Suprapubic skin (tissue), 4 donors: ENCODE measurements at regions not wholly inside any gene's neighbourhood (a gene's known extent, or its start where the extent isn't known, plus 50 kb on each side); places are given as distances from the start of the nearest gene placed in this dataset.

Experiments
- DNase-seq, 2 donors: peaks; one replicate each; pipeline ENCODE4 v3.0.0-alpha.2; 2019; ENCODE audit warnings: low spot score in 2 of 2
- H3K27ac ChIP-seq: fragments of 200-600 bp; sonication (generic); one replicate; pipeline ENCODE4 v1.5.1; 2019
- H3K27me3 ChIP-seq: fragments of 200-600 bp; sonication (generic); one replicate; pipeline ENCODE4 v1.5.1; 2019
- H3K36me3 ChIP-seq: fragments of 200-600 bp; sonication (generic); one replicate; pipeline ENCODE4 v1.5.1; 2019
- H3K4me1 ChIP-seq: fragments of 200-600 bp; sonication (generic); one replicate; pipeline ENCODE4 v1.5.1; 2019
- H3K4me3 ChIP-seq: fragments of 200-600 bp; sonication (generic); one replicate; pipeline ENCODE4 v1.5.1; 2019; ENCODE audit warnings: mild to moderate bottlenecking
- H3K9me3 ChIP-seq: fragments of 200-600 bp; sonication (generic); one replicate; pipeline ENCODE4 v1.5.1; 2019
- CTCF ChIP-seq, 2 donors: fragments of 200-600 bp in 1 of 2; fragments of 450-650 bp in 1 of 2; sonication (generic) in 1 of 2; IDR thresholded peaks; one replicate each; pipeline ENCODE4 v1.5.1; 2016 to 2019; ENCODE audit warnings: antibody characterized with exemption in 2 of 2, mild to moderate bottlenecking in 1 of 2, moderate library complexity in 1 of 2
- EP300 ChIP-seq: sonication (generic); formaldehyde crosslinking; IDR thresholded peaks from one replicate; pipeline ENCODE4 v1.6.1; 2017; ENCODE audit warnings: antibody characterized with exemption
- POLR2A ChIP-seq, 2 donors: fragments of 450-650 bp; IDR thresholded peaks; one replicate each; pipeline ENCODE4 v1.6.1; 2017; ENCODE audit warnings: antibody characterized with exemption in 2 of 2, mild to moderate bottlenecking in 2 of 2, moderate library complexity in 2 of 2
- POLR2AphosphoS5 ChIP-seq, 3 donors: sonication (generic); formaldehyde crosslinking; IDR thresholded peaks; one replicate each; pipeline ENCODE4 v1.6.1; 2017; ENCODE audit warnings: antibody characterized with exemption in 3 of 3
- WGBS: methylation state at CpG from one replicate; pipeline ENCODE4 v1.1.5; 2018; 5-methylcytosine and 5-hydroxymethylcytosine counted together

DNA sequence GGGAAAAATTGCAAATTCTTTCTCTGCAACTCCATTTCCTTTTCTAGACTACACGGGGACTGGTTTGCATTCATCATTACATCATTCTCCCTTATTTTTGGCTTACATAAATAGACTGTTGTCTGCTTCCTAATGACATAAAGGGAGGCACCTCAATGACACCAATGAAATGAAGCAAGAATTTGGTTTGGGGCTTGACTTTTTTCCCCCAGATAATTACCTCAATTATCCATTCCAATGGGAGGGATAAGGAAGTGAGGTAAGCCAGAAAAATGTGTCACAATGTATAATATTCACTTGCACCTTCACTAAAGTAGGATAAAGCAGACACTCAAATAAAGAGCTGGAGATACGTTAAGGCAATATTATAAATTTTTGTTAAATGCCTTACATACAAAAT, 240.6 kb upstream of the GRIP1 start:
- Histone ChIP-seq H3K9me3 (no peaks in the 10 kb centered on the region), H3K27ac (no peak overlapping the region), H3K27me3 (no peaks in the 10 kb centered on the region), H3K4me1 (peaks cover 25% of the 10 kb centered on the region), H3K4me3 (no peak overlapping the region), H3K36me3 (no peaks in the 10 kb centered on the region)
- 46% methylated on average over 2 of the region's 2 CpGs for WGBS
- no peak for DNase-seq
- TF ChIP-seq CTCF (IDR thresholded peaks at IDR 0.05) (no peak), POLR2A (IDR thresholded peaks at IDR 0.05) (no peak), EP300 (no peak)

GRCh38 chr12:66920205-66920604, 241.3 kb upstream of the GRIP1 start:
- WGBS, result 85% methylated on average over 3 of the region's 3 CpGs

DNA sequence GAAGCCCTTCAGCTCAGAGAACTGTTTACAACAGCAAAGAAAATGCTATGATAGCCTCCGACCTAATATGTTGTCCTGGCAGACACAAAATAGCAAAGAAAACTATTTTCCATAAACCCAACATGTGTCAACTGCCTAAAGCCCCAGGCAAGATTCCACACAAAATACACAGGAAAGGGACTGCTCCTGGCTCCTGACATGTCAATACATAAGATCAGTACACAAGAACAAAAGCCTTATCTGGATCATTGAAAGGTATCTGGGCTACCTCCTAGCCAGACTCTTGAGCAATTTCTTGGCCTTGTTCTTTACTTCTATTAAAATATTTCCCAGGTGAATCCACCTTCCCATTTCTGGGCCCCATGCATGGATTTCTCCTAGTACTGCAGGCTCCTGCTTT, 242.3 kb upstream of the GRIP1 start:
- Histone ChIP-seq H3K4me3 (no peak overlapping the region), H3K36me3 (no peaks in the 10 kb centered on the region), H3K9me3 (no peaks in the 10 kb centered on the region), H3K27me3 (no peaks in the 10 kb centered on the region), H3K4me1 (peaks cover 17% of the 10 kb centered on the region), H3K27ac (no peak overlapping the region)
- WGBS, result 29% methylated on average over 1 of the region's 1 CpG
- no peak for DNase-seq
- no peak for TF ChIP-seq CTCF (IDR thresholded peaks at IDR 0.05)

More at GRCh38 chr12:66920205-66920604, 241.3 kb upstream of the GRIP1 start:
- DNase-seq, result no peak
- Histone ChIP-seq H3K27ac (no peak overlapping the region), H3K27me3 (no peaks in the 10 kb centered on the region), H3K36me3 (no peaks in the 10 kb centered on the region), H3K4me3 (no peak overlapping the region), H3K4me1 (peaks cover 25% of the 10 kb centered on the region), H3K9me3 (no peaks in the 10 kb centered on the region)
- TF ChIP-seq POLR2A (IDR thresholded peaks at IDR 0.05) (no peak), POLR2AphosphoS5 (IDR thresholded peaks at IDR 0.05) (no peak), CTCF (IDR thresholded peaks at IDR 0.05) (no peak), EP300 (no peak)

DNA sequence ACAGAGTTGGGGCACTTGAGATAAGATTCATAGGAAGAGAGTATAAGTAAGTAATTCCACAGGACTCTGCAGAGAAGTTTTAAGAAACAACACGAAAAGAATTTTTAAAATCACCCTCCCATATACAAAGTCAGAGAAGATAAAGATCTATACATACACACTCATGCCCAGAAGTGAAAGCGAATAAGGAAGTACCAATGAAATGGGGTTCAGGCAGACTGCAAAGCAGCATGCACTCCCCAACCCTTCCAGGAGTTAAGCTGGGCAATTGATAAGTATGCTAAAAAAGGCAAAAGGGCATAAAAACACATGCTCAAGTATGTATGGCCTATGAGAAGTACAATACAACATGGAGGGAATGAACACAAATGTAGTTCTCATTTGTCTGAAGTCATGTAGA, 246.2 kb upstream of the GRIP1 start:
- Histone ChIP-seq H3K4me3 (no peak overlapping the region), H3K4me1 (peaks cover 7% of the 10 kb centered on the region), H3K27me3 (no peaks in the 10 kb centered on the region), H3K36me3 (no peaks in the 10 kb centered on the region), H3K9me3 (no peaks in the 10 kb centered on the region), H3K27ac (no peak overlapping the region)
- TF ChIP-seq POLR2A (IDR thresholded peaks at IDR 0.05), result no peak
- no peak for TF ChIP-seq EP300
- WGBS, result 41% methylated on average over 2 of the region's 2 CpGs
- DNase-seq, result no peak

- TF ChIP-seq POLR2AphosphoS5 (IDR thresholded peaks at IDR 0.05), result no peak
- TF ChIP-seq EP300, result no peak
- no peak for TF ChIP-seq POLR2A (IDR thresholded peaks at IDR 0.05)
- TF ChIP-seq CTCF (IDR thresholded peaks at IDR 0.05), result no peak
- Histone ChIP-seq H3K9me3 (no peaks in the 10 kb centered on the region), H3K4me3 (no peak overlapping the region), H3K27ac (no peak overlapping the region), H3K36me3 (no peaks in the 10 kb centered on the region), H3K4me1 (no peaks in the 10 kb centered on the region), H3K27me3 (no peaks in the 10 kb centered on the region)
- DNase-seq, result no peak
Measured at GRCh38 chr12:66929121-66929520, 250.2 kb upstream of the GRIP1 start.

- Histone ChIP-seq H3K36me3 (no peaks in the 10 kb centered on the region), H3K27me3 (no peaks in the 10 kb centered on the region), H3K27ac (no peak overlapping the region), H3K4me3 (no peak overlapping the region), H3K9me3 (no peaks in the 10 kb centered on the region), H3K4me1 (no peaks in the 10 kb centered on the region)
- no peak for DNase-seq
- WGBS, result 70% methylated on average over 3 of the region's 3 CpGs
- TF ChIP-seq EP300 (no peak), POLR2AphosphoS5 (IDR thresholded peaks at IDR 0.05) (no peak), CTCF (IDR thresholded peaks at IDR 0.05) (no peak), POLR2A (IDR thresholded peaks at IDR 0.05) (no peak)
Measured at GRCh38 chr12:66931091-66931490, 252.2 kb upstream of the GRIP1 start.
